Esophagus squamous epithelium (tissue), 4 donors: ENCODE measurements at regions not wholly inside any gene's neighbourhood (a gene's known extent, or its start where the extent isn't known, plus 50 kb on each side); places are given as distances from the start of the nearest gene placed in this dataset.

Source experiments
- POLR2A ChIP-seq, 4 donors: fragments of 450-650 bp; IDR thresholded peaks; one replicate each; pipeline ENCODE4 v1.6.1; 2017; ENCODE audit warnings: antibody characterized with exemption in 4 of 4, mild to moderate bottlenecking in 4 of 4, moderate library complexity in 3 of 4
- TF ChIP-seq, protein P1 (sequence below), 6 experiments: fragments of 450-650 bp in 4 of 6; fragments of 200-600 bp in 2 of 6; sonication (generic) in 2 of 6; IDR thresholded peaks; one replicate each; pipeline ENCODE4 v1.5.1; 2016 to 2019; ENCODE audit warnings: antibody characterized with exemption in 6 of 6, mild to moderate bottlenecking in 4 of 6, moderate library complexity in 4 of 6

- TF ChIP-seq, protein P1, sequence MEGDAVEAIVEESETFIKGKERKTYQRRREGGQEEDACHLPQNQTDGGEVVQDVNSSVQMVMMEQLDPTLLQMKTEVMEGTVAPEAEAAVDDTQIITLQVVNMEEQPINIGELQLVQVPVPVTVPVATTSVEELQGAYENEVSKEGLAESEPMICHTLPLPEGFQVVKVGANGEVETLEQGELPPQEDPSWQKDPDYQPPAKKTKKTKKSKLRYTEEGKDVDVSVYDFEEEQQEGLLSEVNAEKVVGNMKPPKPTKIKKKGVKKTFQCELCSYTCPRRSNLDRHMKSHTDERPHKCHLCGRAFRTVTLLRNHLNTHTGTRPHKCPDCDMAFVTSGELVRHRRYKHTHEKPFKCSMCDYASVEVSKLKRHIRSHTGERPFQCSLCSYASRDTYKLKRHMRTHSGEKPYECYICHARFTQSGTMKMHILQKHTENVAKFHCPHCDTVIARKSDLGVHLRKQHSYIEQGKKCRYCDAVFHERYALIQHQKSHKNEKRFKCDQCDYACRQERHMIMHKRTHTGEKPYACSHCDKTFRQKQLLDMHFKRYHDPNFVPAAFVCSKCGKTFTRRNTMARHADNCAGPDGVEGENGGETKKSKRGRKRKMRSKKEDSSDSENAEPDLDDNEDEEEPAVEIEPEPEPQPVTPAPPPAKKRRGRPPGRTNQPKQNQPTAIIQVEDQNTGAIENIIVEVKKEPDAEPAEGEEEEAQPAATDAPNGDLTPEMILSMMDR (IDR thresholded peaks at IDR 0.05): no peak
- no peak for TF ChIP-seq POLR2A (IDR thresholded peaks at IDR 0.05)
Measured at GRCh38 chr4:100261346-100261745, 71.1 kb upstream of the DDIT4L start.
